Stimulated activated naive CD4-positive, alpha-beta T cell (primary cell): ENCODE measurements at regions not wholly inside any gene's neighbourhood (a gene's known extent, or its start where the extent isn't known, plus 50 kb on each side); places are given as distances from the start of the nearest gene placed in this dataset.

Experiments
- DNase-seq, 6 experiments: peaks; one replicate each; lab custom pipeline; 2025; lab: John Stamatoyannopoulos, UW

DNA sequence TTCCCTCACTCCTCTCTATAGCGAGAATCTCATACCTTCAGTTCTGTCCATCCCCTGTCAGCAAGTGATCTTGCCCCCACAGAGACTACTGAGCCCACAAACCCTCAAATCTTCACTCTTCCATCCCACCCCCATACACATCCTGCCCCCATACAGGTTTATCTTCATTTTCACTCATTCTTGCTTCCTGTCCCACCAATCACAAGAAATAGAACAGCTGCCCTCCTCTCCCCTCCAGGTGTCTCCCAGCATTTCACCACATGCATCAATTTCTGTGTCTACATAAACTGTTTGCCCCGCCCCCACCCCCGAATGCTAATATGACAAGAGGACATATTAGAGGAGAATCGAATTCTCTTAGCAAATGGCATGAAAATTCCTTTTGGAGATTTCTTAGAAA lies 54.9 kb upstream of the CARMIL1 start:
- no peak for DNase-seq

DNA sequence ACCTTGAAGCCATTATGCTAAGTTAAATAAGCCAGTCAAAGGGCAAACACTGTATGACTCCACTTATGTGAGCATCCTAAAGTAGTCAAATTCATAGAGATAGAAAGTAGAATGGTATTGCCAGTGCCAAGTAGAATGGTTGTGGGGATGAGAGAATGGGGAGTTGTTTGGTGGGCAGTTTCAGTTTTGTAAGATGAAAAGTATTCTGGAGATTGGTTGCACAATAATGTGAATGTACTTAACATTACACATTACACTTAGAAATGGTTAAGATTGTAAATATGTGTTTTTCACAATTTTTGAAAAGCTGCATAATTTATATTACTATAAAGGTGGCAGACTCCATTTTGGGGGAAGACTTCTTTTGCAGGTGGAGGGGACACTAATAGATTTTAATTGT lies 51.3 kb upstream of the CARMIL1 start:
- DNase-seq = no peak
